HEK293 (cell line): ENCODE measurements at regions not wholly inside any gene's neighbourhood (a gene's known extent, or its start where the extent isn't known, plus 50 kb on each side); places are given as distances from the start of the nearest gene placed in this dataset.

ENCODE experiments used
- CTCF ChIA-PET: fragments of 350-600 bp; formaldehyde crosslinking; extraction: SDS; loops from one replicate; lab custom pipeline; 2021; ENCODE audit warnings: antibody characterized with exemption; lab: Yijun Ruan, JAX
- POLR2A ChIA-PET: fragments of 300-600 bp; formaldehyde crosslinking; extraction: SDS; loops from one replicate; lab custom pipeline; 2020; ENCODE audit warnings: antibody characterized with exemption, inconsistent platforms; lab: Yijun Ruan, JAX
- H3K27ac ChIP-seq: fragments of 200-500 bp; sonication (Bioruptor generic); 2 replicates; pipeline ENCODE4 v1.5.1; 2014; ENCODE audit warnings: low read depth, low read length, control low read depth, inconsistent platforms; ENCODE audit errors: extremely low read depth
- H3K36me3 ChIP-seq, 2 experiments: fragments of 200-500 bp in 1 of 2; sonication (Bioruptor generic) in 1 of 2; 1 replicate in 1 of 2; 2 replicates in 1 of 2; pipeline ENCODE4 v1.5.1; 2014 to 2017; ENCODE audit warnings: inconsistent platforms in 2 of 2, low read length in 2 of 2; ENCODE audit not compliant: control insufficient read depth in 2 of 2, insufficient read depth in 1 of 2
- H3K4me1 ChIP-seq: fragments of 200-500 bp; sonication (Bioruptor generic); 2 replicates; pipeline ENCODE4 v1.5.1; 2014; ENCODE audit warnings: mild to moderate bottlenecking, low read length, inconsistent platforms; ENCODE audit not compliant: control insufficient read depth, insufficient read depth
- H3K4me3 ChIP-seq: 2 replicates; pipeline ENCODE4 v1.5.1; 2011; ENCODE audit warnings: low read depth, mild to moderate bottlenecking, control low read depth, low read length, moderate library complexity
- H3K9me3 ChIP-seq: fragments of 200-500 bp; sonication (Bioruptor generic); 2 replicates; pipeline ENCODE4 v1.5.1; 2014; ENCODE audit warnings: low read depth, low read length, inconsistent platforms; ENCODE audit not compliant: control insufficient read depth, insufficient read depth
- BCL6B ChIP-seq: fragments of 450-650 bp; formaldehyde crosslinking; IDR thresholded peaks from 2 replicates; pipeline ENCODE4 v1.5.1; 2017; ENCODE audit warnings: missing biosample characterization, missing genetic modification characterization
- KLF7 ChIP-seq: fragments of 450-650 bp; formaldehyde crosslinking; IDR thresholded peaks from 2 replicates; pipeline ENCODE4 v1.5.1; 2016; ENCODE audit warnings: missing biosample characterization, missing genetic modification characterization, borderline replicate concordance
- SP3 ChIP-seq: fragments of 450-650 bp; formaldehyde crosslinking; IDR thresholded peaks from 2 replicates; pipeline ENCODE4 v1.5.1; 2016; ENCODE audit warnings: missing biosample characterization, missing genetic modification characterization
- ZFP3 ChIP-seq: fragments of 450-650 bp; formaldehyde crosslinking; IDR thresholded peaks from 2 replicates; pipeline ENCODE4 v1.5.1; 2016; ENCODE audit warnings: low read depth, missing biosample characterization, missing genetic modification characterization
- ZIC2 ChIP-seq: fragments of 450-650 bp; formaldehyde crosslinking; IDR thresholded peaks from 2 replicates; pipeline ENCODE4 v1.5.1; 2016; ENCODE audit warnings: missing biosample characterization, missing genetic modification characterization
- ZNF175 ChIP-seq: fragments of 450-650 bp; formaldehyde crosslinking; IDR thresholded peaks from 2 replicates; pipeline ENCODE4 v1.5.1; 2016; ENCODE audit warnings: missing biosample characterization, missing genetic modification characterization
- ZNF19 ChIP-seq: fragments of 450-650 bp; formaldehyde crosslinking; IDR thresholded peaks from 2 replicates; pipeline ENCODE4; 2016; ENCODE audit warnings: missing biosample characterization, missing genetic modification characterization, low read depth
- ZNF221 ChIP-seq: fragments of 450-650 bp; formaldehyde crosslinking; IDR thresholded peaks from 2 replicates; pipeline ENCODE4 v1.5.1; 2017; ENCODE audit warnings: missing biosample characterization, missing genetic modification characterization, borderline replicate concordance
- ZNF292 ChIP-seq: fragments of 450-650 bp; formaldehyde crosslinking; IDR thresholded peaks from 2 replicates; pipeline ENCODE4 v1.5.1; 2016; ENCODE audit warnings: low read depth, missing biosample characterization, missing genetic modification characterization, borderline replicate concordance
- ZNF302 ChIP-seq: fragments of 450-650 bp; formaldehyde crosslinking; IDR thresholded peaks from 2 replicates; pipeline ENCODE4 v1.5.1; 2016; ENCODE audit warnings: missing biosample characterization, missing genetic modification characterization, low read depth
- ZNF48 ChIP-seq: fragments of 450-650 bp; formaldehyde crosslinking; IDR thresholded peaks from 2 replicates; pipeline ENCODE4 v1.5.1; 2016; ENCODE audit warnings: missing biosample characterization, missing genetic modification characterization
- ZNF488 ChIP-seq: fragments of 450-650 bp; formaldehyde crosslinking; IDR thresholded peaks from 2 replicates; pipeline ENCODE4 v1.5.1; 2016; ENCODE audit warnings: missing biosample characterization, missing genetic modification characterization
- ZNF518A ChIP-seq: fragments of 450-650 bp; formaldehyde crosslinking; conservative IDR thresholded peaks from 2 replicates; pipeline ENCODE4 v1.5.1; 2016; ENCODE audit warnings: low read depth, missing biosample characterization, missing genetic modification characterization
- ZNF621 ChIP-seq: fragments of 450-650 bp; formaldehyde crosslinking; IDR thresholded peaks from 2 replicates; pipeline ENCODE4 v1.5.1; 2017; ENCODE audit warnings: missing biosample characterization, missing genetic modification characterization
- ZNF626 ChIP-seq: fragments of 450-650 bp; sonication (Bioruptor Pico); formaldehyde crosslinking; IDR thresholded peaks from 2 replicates; pipeline ENCODE4 v1.5.1; 2018; ENCODE audit warnings: missing biosample characterization, missing genetic modification characterization, inconsistent platforms
- ZNF658 ChIP-seq: fragments of 450-650 bp; formaldehyde crosslinking; IDR thresholded peaks from 2 replicates; pipeline ENCODE4; 2016; ENCODE audit warnings: missing biosample characterization, missing genetic modification characterization
- ZNF664 ChIP-seq: fragments of 450-650 bp; formaldehyde crosslinking; IDR thresholded peaks from 2 replicates; pipeline ENCODE4 v1.5.1; 2016; ENCODE audit warnings: missing biosample characterization, missing genetic modification characterization
- ZNF677 ChIP-seq: fragments of 450-650 bp; IDR thresholded peaks from 2 replicates; pipeline ENCODE4 v1.5.0; 2018; ENCODE audit warnings: missing biosample characterization, mild to moderate bottlenecking, missing genetic modification characterization, moderate library complexity
- ZNF792 ChIP-seq: fragments of 450-650 bp; formaldehyde crosslinking; IDR thresholded peaks from 2 replicates; pipeline ENCODE4 v1.5.1; 2016; ENCODE audit warnings: missing biosample characterization, missing genetic modification characterization
- ZSCAN30 ChIP-seq: fragments of 450-650 bp; IDR thresholded peaks from 2 replicates; pipeline ENCODE4 v1.5.1; 2018; ENCODE audit warnings: missing biosample characterization, mild to moderate bottlenecking, missing genetic modification characterization, moderate library complexity
- TF ChIP-seq, protein P1 (sequence below): fragments of 450-650 bp; formaldehyde crosslinking; IDR thresholded peaks from 2 replicates; pipeline ENCODE4 v1.5.1; 2016; ENCODE audit warnings: missing biosample characterization, missing genetic modification characterization

DNA sequence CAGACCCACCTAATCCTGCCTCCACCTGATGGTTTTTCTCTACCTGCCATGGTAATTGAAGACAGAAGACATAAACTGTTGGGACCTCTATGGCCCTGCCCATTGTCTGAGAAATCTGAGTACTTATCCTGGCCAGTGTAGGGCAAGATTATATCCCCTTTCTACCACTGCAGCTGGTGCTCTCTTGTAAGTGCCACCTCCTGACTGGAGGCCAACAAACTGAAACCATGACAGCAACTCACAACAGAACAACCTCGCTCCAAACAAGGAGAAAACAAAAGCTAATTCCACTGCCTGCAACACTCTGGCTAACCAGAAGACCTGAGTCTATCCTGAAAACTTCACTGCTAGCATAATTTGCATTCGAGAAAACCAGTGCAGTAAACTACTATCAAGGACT is 82.9 kb downstream of the CLDN1 start:
- Histone ChIP-seq H3K4me3 (no peak overlapping the region), H3K27ac (no peak overlapping the region), H3K36me3 (no peaks in the 10 kb centered on the region), H3K9me3 (no peaks in the 10 kb centered on the region), H3K4me1 (no peaks in the 10 kb centered on the region)
- CTCF ChIA-PET, result interaction anchor here (0.7 to 1.8 kb wide), 2 partner anchors 83 to 958 kb away, joined by 7 to 11 read pairs; partner anchors contain the start of gene CLDN1
- TF ChIP-seq ZNF302 (no peak), ZNF621 (tag by site-specific recombination) (no peak), ZNF658 (tag by site-specific recombination) (no peak), ZNF292 (tag by site-specific recombination) (no peak), ZNF518A (tag by site-specific recombination) (no peak), ZNF221 (tag by site-specific recombination) (no peak), ZIC2 (tag by site-specific recombination) (no peak), BCL6B (tag by site-specific recombination) (no peak), ZNF488 (tag by site-specific recombination) (no peak), ZNF48 (no peak), ZNF792 (tag by site-specific recombination) (no peak), ZFP3 (tag by site-specific recombination) (no peak), ZNF626 (tag by site-specific recombination) (no peak), ZNF19 (tag by site-specific recombination) (no peak), ZNF664 (tag by site-specific recombination) (no peak), KLF7 (tag by site-specific recombination) (no peak), SP3 (no peak)
- TF ChIP-seq, protein P1, sequence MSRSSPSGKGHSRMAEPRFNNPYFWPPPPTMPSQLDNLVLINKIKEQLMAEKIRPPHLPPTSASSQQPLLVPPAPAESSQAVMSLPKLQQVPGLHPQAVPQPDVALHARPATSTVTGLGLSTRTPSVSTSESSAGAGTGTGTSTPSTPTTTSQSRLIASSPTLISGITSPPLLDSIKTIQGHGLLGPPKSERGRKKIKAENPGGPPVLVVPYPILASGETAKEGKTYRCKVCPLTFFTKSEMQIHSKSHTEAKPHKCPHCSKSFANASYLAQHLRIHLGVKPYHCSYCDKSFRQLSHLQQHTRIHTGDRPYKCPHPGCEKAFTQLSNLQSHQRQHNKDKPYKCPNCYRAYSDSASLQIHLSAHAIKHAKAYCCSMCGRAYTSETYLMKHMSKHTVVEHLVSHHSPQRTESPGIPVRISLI (tag by site-specific recombination), result no peak
- POLR2A ChIA-PET, result no interaction called here

DNA sequence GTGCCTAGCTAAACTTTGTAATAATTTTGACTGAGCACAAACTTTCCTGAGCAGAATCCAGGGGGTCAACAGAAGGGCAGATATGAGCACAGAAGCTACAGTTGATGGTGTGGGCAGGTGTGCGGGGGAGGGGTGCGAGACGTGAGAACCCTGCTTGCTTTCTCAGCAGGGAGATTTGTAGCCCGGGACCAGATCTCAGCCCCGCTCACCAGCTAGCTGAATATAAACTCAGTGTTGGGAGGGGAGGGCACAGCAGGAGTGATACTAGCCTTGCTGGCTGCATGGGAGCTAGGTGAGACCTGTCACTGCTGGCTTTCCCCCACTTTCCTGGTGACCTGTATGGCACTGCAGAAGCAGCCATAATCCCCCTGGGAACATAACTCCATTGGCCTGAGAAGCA is 83.4 kb downstream of the CLDN1 start:
- POLR2A ChIA-PET, result no interaction called here
- H3K4me1 ChIP-seq, result no peaks in the 10 kb centered on the region
- TF ChIP-seq ZNF677 (tag by site-specific recombination), result no peak
- no peak for TF ChIP-seq ZNF175
- TF ChIP-seq ZIC2 (tag by site-specific recombination), result 0 out of 2 replicates have a peak, but pooled peaks have one; percentile 17
- TF ChIP-seq ZSCAN30 (tag by site-specific recombination), result no peak
- H3K4me3 ChIP-seq, result no peak overlapping the region
- H3K36me3 ChIP-seq, result no peaks in the 10 kb centered on the region
- CTCF ChIA-PET, result interaction anchor here (1.8 kb wide), 1 partner anchor 83 kb away, joined by 11 read pairs; the partner anchor contains the start of gene CLDN1
- H3K27ac ChIP-seq, result no peak overlapping the region
- H3K9me3 ChIP-seq, result no peaks in the 10 kb centered on the region
